ENCODE measurements at regions not wholly inside any gene's neighbourhood (a gene's known extent, or its start where the extent isn't known, plus 50 kb on each side); places are given as distances from the start of the nearest gene placed in this dataset.

DNA sequence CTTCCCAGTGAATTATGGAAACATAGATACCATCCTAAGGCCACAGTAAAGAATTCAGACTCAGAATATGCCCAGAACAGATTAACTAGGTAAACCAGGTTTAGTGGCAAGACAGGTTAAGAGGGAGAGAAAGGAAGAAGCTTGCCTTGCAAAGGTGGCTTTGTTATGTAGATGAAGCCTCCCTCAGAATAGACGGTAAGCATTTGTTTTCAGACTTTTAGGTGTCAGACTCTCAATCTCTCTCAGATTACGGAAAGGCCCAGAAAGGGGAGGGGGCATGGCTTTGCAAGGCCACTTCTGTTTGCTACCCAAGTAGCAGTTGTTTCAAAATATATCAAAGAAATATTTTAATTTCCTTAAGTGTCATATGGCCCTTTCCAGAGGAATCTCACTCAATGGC, 457.1 kb upstream of the BOD1L1 start:
- ATAC-seq (replicated peaks): no peak
- Mint-ChIP-seq H3K36me3 (ENCODE audit: low read depth) (no peaks in the 10 kb centered on the region), H3K9me3 (no peaks in the 10 kb centered on the region), H3K4me3 (no peak overlapping the region), H3K27me3 (no peaks in the 10 kb centered on the region), H3K4me1 (no peaks in the 10 kb centered on the region), H3K27ac (no peak overlapping the region)

DNA sequence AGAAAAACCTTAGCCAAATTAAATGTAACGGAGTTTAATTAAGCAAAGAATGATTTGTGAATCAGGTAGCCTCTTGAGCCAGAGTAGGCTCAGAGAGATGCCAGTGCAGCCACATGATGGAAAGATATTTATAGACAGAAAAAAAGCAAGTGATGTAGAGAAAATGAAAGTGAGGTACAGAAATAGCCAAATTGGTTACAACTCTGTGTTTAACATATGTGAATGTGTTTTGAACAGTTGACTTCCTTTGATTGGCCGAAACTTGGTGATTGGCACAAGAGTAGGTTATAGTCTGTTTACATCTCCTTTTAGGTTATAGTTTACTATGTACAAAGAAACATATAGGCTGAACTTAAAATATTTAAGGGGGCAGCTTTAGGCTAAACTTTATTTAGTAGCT, 459.9 kb upstream of the BOD1L1 start:
- peaks cover 4% of the 10 kb centered on the region for H3K9me3 Mint-ChIP-seq
- no peak overlapping the region for H3K27ac Mint-ChIP-seq
- H3K27me3 Mint-ChIP-seq: peaks cover 3% of the 10 kb centered on the region
- no peak for ATAC-seq (replicated peaks)
- no peaks in the 10 kb centered on the region for H3K4me1 Mint-ChIP-seq
- H3K4me3 Mint-ChIP-seq: no peak overlapping the region
- H3K36me3 Mint-ChIP-seq (ENCODE audit: low read depth): no peaks in the 10 kb centered on the region

DNA sequence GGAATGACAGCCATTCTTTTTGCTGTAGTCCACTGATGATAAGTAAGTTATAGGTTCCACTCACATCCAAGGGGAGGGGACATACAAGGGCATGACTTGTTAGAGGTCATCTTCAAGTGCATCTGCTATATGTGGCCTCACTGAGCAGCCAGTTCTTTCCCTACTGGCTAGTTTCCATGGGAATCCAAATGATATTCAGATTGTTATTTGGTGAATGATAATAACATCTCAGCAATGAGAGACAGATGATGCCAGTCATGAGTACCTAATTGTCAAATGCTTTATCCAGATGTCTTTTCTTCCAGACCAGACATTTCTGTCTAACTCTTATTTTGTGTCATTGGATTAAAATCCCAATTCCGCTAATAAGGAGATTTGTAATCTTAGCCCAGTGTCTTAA, 460.4 kb upstream of the BOD1L1 start:
- H3K9me3 Mint-ChIP-seq: peaks cover 4% of the 10 kb centered on the region
- ATAC-seq (replicated peaks): no peak
- H3K27ac Mint-ChIP-seq: no peak overlapping the region
- H3K27me3 Mint-ChIP-seq: peaks cover 3% of the 10 kb centered on the region
- H3K4me1 Mint-ChIP-seq: no peaks in the 10 kb centered on the region
- no peak overlapping the region for H3K4me3 Mint-ChIP-seq
- H3K36me3 Mint-ChIP-seq (ENCODE audit: low read depth): no peaks in the 10 kb centered on the region

DNA sequence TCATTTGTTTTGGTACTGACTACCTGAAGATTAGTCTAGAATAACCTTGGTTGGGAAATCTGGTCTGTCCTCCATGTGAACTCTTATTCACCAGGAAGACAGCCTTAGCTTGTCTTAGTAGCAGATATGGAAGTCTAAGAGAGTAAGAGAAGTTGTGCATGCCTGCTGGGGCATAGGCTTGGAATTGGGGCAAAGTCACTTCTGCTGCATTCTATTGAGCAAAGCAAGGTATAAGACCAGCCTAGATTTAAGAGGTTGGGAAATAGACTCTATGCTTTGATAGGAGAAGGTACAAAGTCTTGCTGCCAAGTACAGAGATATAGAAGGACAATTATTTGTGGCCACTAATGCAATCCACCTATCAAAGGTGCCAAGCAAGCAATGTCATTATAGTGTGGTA, 464.0 kb upstream of the BOD1L1 start:
- Mint-ChIP-seq H3K36me3 (ENCODE audit: low read depth) (no peaks in the 10 kb centered on the region), H3K4me3 (no peak overlapping the region), H3K27me3 (peaks cover 3% of the 10 kb centered on the region), H3K9me3 (peaks cover 4% of the 10 kb centered on the region), H3K4me1 (no peaks in the 10 kb centered on the region), H3K27ac (no peak overlapping the region)
- ATAC-seq (replicated peaks): no peak

DNA sequence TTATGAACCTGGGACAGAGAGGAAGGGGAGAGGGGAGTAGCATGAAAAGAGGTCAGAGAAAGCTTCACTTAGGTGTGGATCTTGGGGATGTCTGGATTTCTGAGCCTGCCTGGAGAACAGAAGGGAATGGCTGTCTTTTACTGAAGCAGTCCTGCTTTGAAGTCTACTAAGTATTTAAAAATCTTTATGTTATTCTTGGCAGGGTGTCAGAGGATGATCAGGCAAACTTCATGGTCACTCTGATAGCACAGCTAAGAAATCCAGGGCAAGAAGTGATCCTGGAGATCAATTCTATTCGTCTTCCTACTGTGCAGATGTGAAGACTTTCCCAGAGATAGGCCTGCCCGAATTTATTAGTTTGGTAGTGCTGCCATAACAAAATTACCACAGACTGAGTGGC, 464.4 kb upstream of the BOD1L1 start:
- Mint-ChIP-seq H3K27ac (no peak overlapping the region), H3K36me3 (ENCODE audit: low read depth) (no peaks in the 10 kb centered on the region), H3K4me1 (no peaks in the 10 kb centered on the region), H3K9me3 (peaks cover 4% of the 10 kb centered on the region), H3K4me3 (no peak overlapping the region), H3K27me3 (peaks cover 3% of the 10 kb centered on the region)
- no peak for ATAC-seq (replicated peaks)

DNA sequence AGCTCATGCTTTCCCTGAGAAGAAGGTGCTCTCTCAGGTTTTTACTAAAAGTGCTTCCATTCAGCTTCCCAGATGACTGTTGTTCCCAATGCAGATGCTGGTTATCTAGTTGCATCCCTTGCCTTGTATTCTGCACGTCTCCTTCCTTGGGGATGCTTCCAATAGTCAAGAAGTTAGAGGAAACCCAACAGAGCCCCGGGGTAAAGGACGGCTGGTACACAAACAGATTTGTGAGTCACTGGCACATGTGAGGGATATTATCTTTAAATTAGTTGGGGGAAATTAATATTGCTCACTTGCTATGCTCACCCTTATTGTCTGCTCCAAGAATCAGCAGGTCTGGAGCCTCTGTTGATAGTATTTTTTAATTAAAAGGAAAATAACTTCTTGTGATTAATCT, 465.2 kb upstream of the BOD1L1 start:
- no peak for ATAC-seq (replicated peaks)
- Mint-ChIP-seq H3K4me3 (no peak overlapping the region), H3K36me3 (ENCODE audit: low read depth) (no peaks in the 10 kb centered on the region), H3K4me1 (no peaks in the 10 kb centered on the region), H3K27ac (no peak overlapping the region), H3K27me3 (peaks cover 3% of the 10 kb centered on the region), H3K9me3 (peaks cover 4% of the 10 kb centered on the region)

DNA sequence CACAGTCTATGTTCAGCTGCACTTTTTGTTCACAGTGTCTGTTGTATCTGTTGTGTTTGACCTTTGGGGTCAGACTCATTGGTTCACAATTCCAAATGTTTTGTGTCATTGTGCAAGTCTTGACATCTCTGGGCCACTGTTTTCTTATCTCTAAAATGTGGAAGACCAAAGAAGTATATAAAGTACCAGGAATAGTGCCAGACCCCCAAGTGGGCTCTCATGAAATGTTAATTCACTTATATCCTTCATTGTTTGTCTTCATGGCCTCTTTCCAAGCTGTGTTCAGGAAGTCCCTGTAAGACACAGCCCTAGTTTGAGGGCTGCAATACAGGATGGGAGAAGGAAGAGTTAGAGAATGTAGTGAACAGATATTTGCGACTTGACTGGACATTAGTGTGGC, 468.3 kb upstream of the BOD1L1 start:
- H3K4me1 Mint-ChIP-seq: no peaks in the 10 kb centered on the region
- H3K27ac Mint-ChIP-seq: no peak overlapping the region
- no peak overlapping the region for H3K4me3 Mint-ChIP-seq
- H3K9me3 Mint-ChIP-seq: no peaks in the 10 kb centered on the region
- ATAC-seq (replicated peaks): no peak
- no peaks in the 10 kb centered on the region for H3K27me3 Mint-ChIP-seq
- no peaks in the 10 kb centered on the region for H3K36me3 Mint-ChIP-seq (ENCODE audit: low read depth)

DNA sequence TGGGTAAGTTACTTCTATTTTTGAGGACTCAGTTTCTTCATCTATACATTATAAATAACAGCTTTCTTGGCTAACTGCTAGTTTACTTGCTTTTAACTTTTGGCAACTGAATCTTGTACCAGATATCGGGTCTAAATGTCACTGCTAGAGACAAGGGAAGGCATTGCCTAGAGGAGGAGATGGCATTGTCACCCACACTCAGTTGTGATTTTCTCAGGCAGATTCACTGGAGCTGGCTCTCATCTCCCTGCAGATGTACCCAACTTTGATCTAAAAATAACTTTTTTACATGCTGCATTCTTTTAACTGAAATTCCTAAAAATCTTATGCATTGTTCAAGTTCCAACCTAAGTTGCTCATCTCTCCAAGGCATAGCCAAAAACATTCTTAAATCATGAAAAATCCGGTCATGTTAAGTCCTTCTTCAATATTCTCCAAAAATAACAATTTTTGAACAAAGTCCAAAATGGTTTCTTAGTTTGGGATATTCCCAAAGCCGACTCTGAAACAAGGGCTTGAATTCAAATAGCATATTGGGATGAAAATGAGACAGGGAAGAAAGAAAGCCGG, 469.0 kb upstream of the BOD1L1 start:
- Mint-ChIP-seq H3K9me3 (no peaks in the 10 kb centered on the region), H3K27me3 (no peaks in the 10 kb centered on the region), H3K4me1 (no peaks in the 10 kb centered on the region), H3K36me3 (ENCODE audit: low read depth) (no peaks in the 10 kb centered on the region), H3K4me3 (no peak overlapping the region), H3K27ac (no peak overlapping the region)
- ATAC-seq (replicated peaks): no peak

DNA sequence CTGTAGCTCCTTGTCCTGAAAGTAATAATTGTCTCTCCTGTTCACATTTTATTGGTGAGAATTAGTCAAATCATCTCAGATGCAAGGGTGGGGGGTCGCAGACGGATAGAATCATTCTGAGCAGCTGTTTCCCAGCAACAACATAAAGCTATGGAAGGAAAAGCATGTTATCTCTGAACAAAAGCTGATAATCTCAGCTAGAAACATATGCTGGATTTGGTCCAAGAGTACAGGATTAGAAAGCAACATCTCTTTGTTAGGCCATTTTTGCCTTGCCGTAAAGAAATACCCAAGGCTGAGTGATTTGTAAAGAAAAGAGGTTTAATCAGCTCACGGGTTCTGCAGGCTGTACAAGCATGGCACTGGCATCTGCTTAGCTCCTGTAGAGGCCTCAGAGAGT, 472.8 kb upstream of the BOD1L1 start:
- H3K36me3 Mint-ChIP-seq (ENCODE audit: low read depth): no peaks in the 10 kb centered on the region
- H3K4me3 Mint-ChIP-seq: no peak overlapping the region
- no peak for ATAC-seq (replicated peaks)
- no peak overlapping the region for H3K27ac Mint-ChIP-seq
- no peaks in the 10 kb centered on the region for H3K27me3 Mint-ChIP-seq
- H3K9me3 Mint-ChIP-seq: peaks cover 1% of the 10 kb centered on the region
- no peaks in the 10 kb centered on the region for H3K4me1 Mint-ChIP-seq

DNA sequence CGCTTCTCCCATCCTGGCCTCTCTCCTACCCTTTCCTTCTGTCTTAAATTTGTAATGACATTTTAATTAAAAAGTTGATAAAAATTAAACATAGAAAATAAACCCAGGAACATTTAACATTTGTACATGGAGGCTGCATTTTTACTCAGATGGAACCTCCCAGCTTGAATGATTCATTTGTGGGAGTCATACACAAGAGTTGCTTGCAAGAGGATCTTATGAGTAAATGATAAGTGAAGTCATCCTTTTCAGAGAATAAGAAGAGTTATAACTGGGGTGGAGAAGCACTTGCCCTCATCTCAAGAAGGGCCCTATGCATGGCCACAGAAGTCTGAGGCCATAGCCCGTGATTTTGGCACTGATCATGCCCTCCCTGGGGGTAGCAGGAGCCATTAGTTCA, 482.9 kb upstream of the BOD1L1 start:
- Mint-ChIP-seq H3K27me3 (peaks cover 5% of the 10 kb centered on the region), H3K4me3 (no peak overlapping the region), H3K9me3 (peaks cover 7% of the 10 kb centered on the region), H3K27ac (no peak overlapping the region), H3K36me3 (ENCODE audit: low read depth) (no peaks in the 10 kb centered on the region), H3K4me1 (no peaks in the 10 kb centered on the region)
- no peak for ATAC-seq (replicated peaks)

DNA sequence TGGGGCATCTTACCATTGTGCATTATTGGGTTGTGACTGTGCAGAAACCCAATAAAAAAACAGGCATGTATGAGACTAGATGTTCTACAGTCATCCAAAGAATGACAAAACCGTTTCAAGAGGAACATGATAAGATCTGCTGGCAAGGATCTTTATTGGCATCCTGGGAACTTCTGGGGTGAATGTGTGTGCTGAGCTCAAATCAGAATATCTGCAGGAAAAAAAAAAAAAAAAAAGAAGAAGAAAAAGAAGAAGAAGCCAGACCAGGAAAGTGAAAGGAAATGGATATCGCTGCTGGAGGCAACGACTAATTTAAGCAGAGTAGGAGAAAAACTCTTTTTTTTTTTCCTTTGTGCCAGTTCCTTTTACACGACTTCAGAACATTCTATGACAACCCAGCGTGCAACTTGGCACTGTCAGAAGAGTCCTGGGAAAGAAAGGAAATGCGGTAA, 484.2 kb upstream of the BOD1L1 start:
- no peaks in the 10 kb centered on the region for H3K36me3 Mint-ChIP-seq (ENCODE audit: low read depth)
- H3K4me3 Mint-ChIP-seq: no peak overlapping the region
- H3K9me3 Mint-ChIP-seq: peaks cover 4% of the 10 kb centered on the region
- no peak for ATAC-seq (replicated peaks)
- peaks cover 5% of the 10 kb centered on the region for H3K27me3 Mint-ChIP-seq
- no peak overlapping the region for H3K27ac Mint-ChIP-seq
- H3K4me1 Mint-ChIP-seq: no peaks in the 10 kb centered on the region

DNA sequence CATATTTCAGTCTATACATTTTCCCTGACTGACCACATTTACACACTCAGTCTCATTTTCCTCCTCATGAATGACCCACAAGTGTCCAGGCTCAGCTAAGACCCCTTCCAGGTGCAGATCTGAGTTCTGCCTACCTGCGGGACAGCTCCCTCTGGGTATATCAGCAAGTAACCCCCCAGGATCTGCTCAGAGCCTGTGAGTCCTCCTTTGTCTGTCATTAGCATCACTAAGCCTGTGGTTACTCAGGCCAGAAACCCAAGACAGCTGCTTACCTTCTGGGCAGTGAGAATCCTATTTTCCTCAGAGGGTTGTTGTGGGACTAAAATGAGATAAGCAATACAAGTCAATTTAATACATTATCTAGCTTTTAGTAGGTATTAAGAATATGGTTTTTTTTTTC, 487.6 kb upstream of the BOD1L1 start:
- H3K36me3 Mint-ChIP-seq (ENCODE audit: low read depth): no peaks in the 10 kb centered on the region
- no peak overlapping the region for H3K27ac Mint-ChIP-seq
- H3K9me3 Mint-ChIP-seq: peaks cover 4% of the 10 kb centered on the region
- H3K4me1 Mint-ChIP-seq: no peaks in the 10 kb centered on the region
- no peak for ATAC-seq (replicated peaks)
- H3K27me3 Mint-ChIP-seq: peaks cover 5% of the 10 kb centered on the region
- no peak overlapping the region for H3K4me3 Mint-ChIP-seq

DNA sequence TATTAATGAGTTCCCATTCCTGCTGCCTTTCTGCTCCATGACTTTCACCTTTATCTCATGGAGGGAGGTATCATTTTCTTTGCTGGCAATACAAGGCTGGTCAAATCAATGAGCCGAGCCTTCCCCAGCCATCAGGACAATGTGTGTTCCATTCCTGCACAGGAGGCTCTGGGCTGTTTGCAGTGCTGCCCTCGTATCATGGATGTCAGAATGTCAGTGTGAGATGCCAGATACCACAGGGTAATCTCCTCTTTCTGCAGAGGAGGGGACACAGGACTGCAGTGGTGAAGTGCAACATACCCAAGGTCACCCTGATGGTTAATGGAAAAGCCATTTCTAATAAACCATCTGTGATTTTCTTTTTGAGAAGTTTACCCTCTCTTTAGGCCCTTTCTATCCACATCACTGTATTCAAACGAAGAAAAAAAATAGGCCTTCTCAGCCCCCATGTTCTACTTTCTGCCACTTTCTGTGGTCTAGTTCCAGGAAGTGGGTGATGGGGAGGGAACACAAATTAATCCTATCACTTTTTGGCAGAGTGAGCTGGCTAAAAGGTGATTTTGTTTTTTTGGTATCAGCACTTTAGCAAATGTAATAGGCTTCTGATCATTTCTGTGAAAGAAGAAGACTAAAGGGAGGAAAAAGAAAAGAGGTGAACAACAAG, 490.2 kb upstream of the BOD1L1 start:
- no peak overlapping the region for H3K4me3 Mint-ChIP-seq
- H3K27ac Mint-ChIP-seq: no peak overlapping the region
- H3K9me3 Mint-ChIP-seq: peaks cover 4% of the 10 kb centered on the region
- no peaks in the 10 kb centered on the region for H3K36me3 Mint-ChIP-seq (ENCODE audit: low read depth)
- no peaks in the 10 kb centered on the region for H3K4me1 Mint-ChIP-seq
- ATAC-seq (replicated peaks): no peak
- H3K27me3 Mint-ChIP-seq: peaks cover 5% of the 10 kb centered on the region

DNA sequence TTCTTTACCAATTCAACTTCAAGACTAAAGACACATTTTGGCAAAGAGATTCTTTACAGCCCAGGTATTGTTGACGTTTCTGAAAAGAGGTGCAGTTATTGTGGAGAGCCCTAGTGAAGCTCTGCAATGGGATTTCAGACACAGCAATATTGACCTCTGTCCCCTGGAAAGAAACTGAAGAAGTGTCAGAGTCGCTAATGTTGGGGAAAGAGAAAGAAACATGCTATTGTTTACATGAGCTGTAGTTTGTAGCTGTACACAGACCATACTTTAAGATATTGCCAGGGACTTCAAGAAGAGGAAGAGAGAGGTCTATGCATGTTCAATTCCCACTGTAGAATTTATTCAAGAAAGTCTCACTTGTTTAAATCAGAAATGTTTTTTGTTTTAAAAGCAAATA, 497.3 kb upstream of the BOD1L1 start:
- Mint-ChIP-seq H3K4me3 (no peak overlapping the region), H3K36me3 (ENCODE audit: low read depth) (no peaks in the 10 kb centered on the region), H3K4me1 (no peaks in the 10 kb centered on the region), H3K9me3 (no peaks in the 10 kb centered on the region), H3K27ac (no peak overlapping the region), H3K27me3 (peaks cover 3% of the 10 kb centered on the region)
- ATAC-seq (replicated peaks): no peak

DNA sequence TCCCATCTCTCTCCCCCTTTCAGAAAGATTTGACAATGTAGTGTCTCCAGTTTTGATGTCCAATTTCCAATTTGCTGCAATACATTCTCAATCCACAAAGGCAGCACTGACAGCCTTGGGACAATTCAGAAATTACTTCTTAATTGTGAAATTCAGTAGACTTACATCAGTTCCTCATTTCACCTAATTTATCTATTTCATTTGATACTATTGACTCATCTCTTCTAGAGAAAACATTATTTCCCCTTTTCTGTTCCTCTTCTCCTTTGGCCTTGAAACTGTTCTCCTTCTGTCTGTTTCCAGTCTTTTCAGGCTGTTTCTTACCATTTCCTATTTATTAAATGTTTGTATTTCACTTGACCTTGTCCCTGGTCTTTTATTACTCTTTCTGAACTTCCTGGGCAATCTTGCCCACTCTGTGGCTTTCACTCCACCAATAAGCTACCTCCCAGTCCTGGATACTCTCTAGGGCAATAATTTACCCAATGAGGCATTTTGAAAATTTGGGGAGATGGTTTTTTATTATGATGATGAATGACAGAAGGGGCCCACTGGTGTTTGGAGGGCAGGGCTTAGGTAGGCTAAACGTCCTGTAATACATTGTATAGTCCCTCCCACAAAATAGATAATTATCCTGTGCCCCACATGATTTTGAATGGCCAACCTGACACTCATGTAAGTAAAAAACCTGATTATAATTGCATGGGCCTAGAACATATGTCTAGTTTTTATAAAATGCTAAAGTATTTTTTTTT, 498.0 kb upstream of the BOD1L1 start:
- H3K27ac Mint-ChIP-seq: no peak overlapping the region
- no peak for ATAC-seq (replicated peaks)
- H3K4me1 Mint-ChIP-seq: no peaks in the 10 kb centered on the region
- H3K4me3 Mint-ChIP-seq: no peak overlapping the region
- no peaks in the 10 kb centered on the region for H3K9me3 Mint-ChIP-seq
- no peaks in the 10 kb centered on the region for H3K36me3 Mint-ChIP-seq (ENCODE audit: low read depth)
- peaks cover 3% of the 10 kb centered on the region for H3K27me3 Mint-ChIP-seq

Data from activated T-helper 17 cell treated with anti-CD3 and anti-CD28 coated beads, Interleukin-2, amount 50 U/mL, for 72 hours (primary cell).